ENCODE measurements at regions not wholly inside any gene's neighbourhood (a gene's known extent, or its start where the extent isn't known, plus 50 kb on each side); places are given as distances from the start of the nearest gene placed in this dataset.

DNA sequence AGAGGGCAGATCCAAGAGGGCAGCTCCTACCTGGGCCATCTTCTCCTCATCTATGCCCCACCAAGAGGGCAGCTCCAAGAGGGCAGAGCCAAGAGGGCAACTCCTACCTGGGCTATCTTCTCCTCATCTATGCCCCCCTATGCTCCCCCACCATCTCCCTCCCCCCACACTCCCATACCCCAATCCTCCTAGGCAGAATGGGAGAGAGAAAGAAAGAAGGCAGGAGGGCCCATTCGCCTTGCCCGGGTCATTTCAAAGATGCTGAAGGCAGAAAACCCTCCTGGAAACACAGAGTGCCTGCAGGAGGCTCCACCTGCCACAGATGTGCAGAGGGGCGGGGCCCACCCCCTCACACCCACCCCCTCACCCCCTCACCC, 78.5 kb downstream of the BUD13 start:
- TF ChIP-seq, protein P1, sequence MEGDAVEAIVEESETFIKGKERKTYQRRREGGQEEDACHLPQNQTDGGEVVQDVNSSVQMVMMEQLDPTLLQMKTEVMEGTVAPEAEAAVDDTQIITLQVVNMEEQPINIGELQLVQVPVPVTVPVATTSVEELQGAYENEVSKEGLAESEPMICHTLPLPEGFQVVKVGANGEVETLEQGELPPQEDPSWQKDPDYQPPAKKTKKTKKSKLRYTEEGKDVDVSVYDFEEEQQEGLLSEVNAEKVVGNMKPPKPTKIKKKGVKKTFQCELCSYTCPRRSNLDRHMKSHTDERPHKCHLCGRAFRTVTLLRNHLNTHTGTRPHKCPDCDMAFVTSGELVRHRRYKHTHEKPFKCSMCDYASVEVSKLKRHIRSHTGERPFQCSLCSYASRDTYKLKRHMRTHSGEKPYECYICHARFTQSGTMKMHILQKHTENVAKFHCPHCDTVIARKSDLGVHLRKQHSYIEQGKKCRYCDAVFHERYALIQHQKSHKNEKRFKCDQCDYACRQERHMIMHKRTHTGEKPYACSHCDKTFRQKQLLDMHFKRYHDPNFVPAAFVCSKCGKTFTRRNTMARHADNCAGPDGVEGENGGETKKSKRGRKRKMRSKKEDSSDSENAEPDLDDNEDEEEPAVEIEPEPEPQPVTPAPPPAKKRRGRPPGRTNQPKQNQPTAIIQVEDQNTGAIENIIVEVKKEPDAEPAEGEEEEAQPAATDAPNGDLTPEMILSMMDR (conservative IDR thresholded peaks at IDR 0.05 in 1 of 2, IDR thresholded peaks at IDR 0.05 in 1 of 2; ENCODE audit: extremely low read depth in 1 of 2, insufficient read depth in 1 of 2, low read depth in 1 of 2, low read length in 2 of 2) = no peak
- TF ChIP-seq EZH2 (IDR thresholded peaks at IDR 0.05; ENCODE audit: borderline replicate concordance, low read length) = no peak

All from mammary epithelial cell (primary cell).